Peyer's patch (tissue), 4 donors: ENCODE measurements at regions not wholly inside any gene's neighbourhood (a gene's known extent, or its start where the extent isn't known, plus 50 kb on each side); places are given as distances from the start of the nearest gene placed in this dataset.

Experiments
- DNase-seq, 3 donors: peaks; one replicate each; pipeline ENCODE4 v3.0.0-alpha.2; 2017 to 2019
- H3K27ac ChIP-seq, 4 donors: fragments of 200-600 bp; sonication (generic); one replicate each; pipeline ENCODE4 v1.5.1; 2016 to 2019
- H3K27me3 ChIP-seq, 2 donors: fragments of 200-600 bp; sonication (generic); one replicate each; pipeline ENCODE4 v1.5.1; 2019
- H3K36me3 ChIP-seq, 3 donors: fragments of 200-600 bp; sonication (generic); one replicate each; pipeline ENCODE4 v1.5.1; 2016 to 2019
- H3K4me1 ChIP-seq, 4 donors: fragments of 200-600 bp; sonication (generic); one replicate each; pipeline ENCODE4 v1.5.1; 2016 to 2019
- H3K4me3 ChIP-seq, 4 donors: fragments of 200-600 bp; sonication (generic); 1 replicate in 3 of 4; 2 replicates in 1 of 4; pipeline ENCODE4 v1.5.1; 2016 to 2019; ENCODE audit warnings: mild to moderate bottlenecking in 1 of 4
- H3K9me3 ChIP-seq, 4 donors: fragments of 200-600 bp; sonication (generic); one replicate each; pipeline ENCODE4 v1.5.1; 2016 to 2019; ENCODE audit warnings: mild to moderate bottlenecking in 1 of 4
- CTCF ChIP-seq, 6 experiments: fragments of 450-650 bp in 4 of 6; fragments of 200-600 bp in 2 of 6; sonication (generic) in 1 of 6; IDR thresholded peaks; one replicate each; pipeline ENCODE4 v1.5.1; 2017 to 2019; ENCODE audit warnings: antibody characterized with exemption in 6 of 6, mild to moderate bottlenecking in 3 of 6, moderate library complexity in 1 of 6
- POLR2A ChIP-seq, 2 donors: fragments of 450-650 bp; IDR thresholded peaks; one replicate each; pipeline ENCODE4 v1.5.1; 2017; ENCODE audit warnings: antibody characterized with exemption in 2 of 2, mild to moderate bottlenecking in 2 of 2, moderate library complexity in 2 of 2

GRCh38 chr9:118262191-118262590, 558.0 kb downstream of the TLR4 start:
- Histone ChIP-seq H3K27ac (no peak overlapping the region), H3K4me3 (no peak overlapping the region), H3K36me3 (no peaks in the 10 kb centered on the region), H3K4me1 (no peaks in the 10 kb centered on the region), H3K27me3 (no peaks in the 10 kb centered on the region), H3K9me3 (no peaks in the 10 kb centered on the region)
- DNase-seq = no peak
- TF ChIP-seq CTCF (IDR thresholded peaks at IDR 0.05) (no peak), POLR2A (IDR thresholded peaks at IDR 0.05) (no peak)

- no peak overlapping the region for H3K4me3 ChIP-seq
- no peaks in the 10 kb centered on the region for H3K4me1 ChIP-seq
- TF ChIP-seq POLR2A (IDR thresholded peaks at IDR 0.05) = no peak
- TF ChIP-seq CTCF (IDR thresholded peaks at IDR 0.05) = no peak
- H3K27me3 ChIP-seq = no peaks in the 10 kb centered on the region
- no peak for DNase-seq
- H3K9me3 ChIP-seq = no peaks in the 10 kb centered on the region
- H3K27ac ChIP-seq = no peak overlapping the region
- no peaks in the 10 kb centered on the region for H3K36me3 ChIP-seq
These were observed 559.7 kb downstream of the TLR4 start for GRCh38 chr9:118263949-118264348.

- TF ChIP-seq POLR2A (IDR thresholded peaks at IDR 0.05) (no peak), CTCF (IDR thresholded peaks at IDR 0.05) (no peak)
- H3K27me3 ChIP-seq = no peaks in the 10 kb centered on the region
- no peaks in the 10 kb centered on the region for H3K9me3 ChIP-seq
- H3K36me3 ChIP-seq = no peaks in the 10 kb centered on the region
- no peak overlapping the region for H3K27ac ChIP-seq
- DNase-seq = no peak
- H3K4me3 ChIP-seq = no peak overlapping the region
- H3K4me1 ChIP-seq = no peaks in the 10 kb centered on the region
These were observed 563.8 kb downstream of the TLR4 start for GRCh38 chr9:118268046-118268445.

GRCh38 chr9:118269623-118270022, 565.4 kb downstream of the TLR4 start:
- no peak for TF ChIP-seq CTCF (IDR thresholded peaks at IDR 0.05)
- TF ChIP-seq POLR2A (IDR thresholded peaks at IDR 0.05) = no peak
- Histone ChIP-seq H3K27me3 (no peaks in the 10 kb centered on the region), H3K4me3 (no peak overlapping the region), H3K9me3 (no peaks in the 10 kb centered on the region), H3K36me3 (no peaks in the 10 kb centered on the region), H3K27ac (no peak overlapping the region), H3K4me1 (no peaks in the 10 kb centered on the region)
- DNase-seq = no peak

- Histone ChIP-seq H3K4me3 (no peak overlapping the region), H3K27ac (no peak overlapping the region), H3K9me3 (no peaks in the 10 kb centered on the region), H3K4me1 (no peaks in the 10 kb centered on the region), H3K27me3 (no peaks in the 10 kb centered on the region), H3K36me3 (no peaks in the 10 kb centered on the region)
- TF ChIP-seq CTCF (IDR thresholded peaks at IDR 0.05) (no peak), POLR2A (IDR thresholded peaks at IDR 0.05) (no peak)
- no peak for DNase-seq
These were observed 567.1 kb downstream of the TLR4 start for GRCh38 chr9:118271331-118271730.

- TF ChIP-seq POLR2A (IDR thresholded peaks at IDR 0.05) (no peak), CTCF (IDR thresholded peaks at IDR 0.05) (no peak)
- H3K36me3 ChIP-seq = no peaks in the 10 kb centered on the region
These were observed 567.7 kb downstream of the TLR4 start for GRCh38 chr9:118271936-118272335.

More at GRCh38 chr9:118271936-118272335, 567.7 kb downstream of the TLR4 start:
- no peaks in the 10 kb centered on the region for H3K4me1 ChIP-seq
- no peak for DNase-seq
- no peaks in the 10 kb centered on the region for H3K27me3 ChIP-seq
- no peaks in the 10 kb centered on the region for H3K9me3 ChIP-seq
- H3K27ac ChIP-seq = no peak overlapping the region
- no peak overlapping the region for H3K4me3 ChIP-seq
